GM19438 (cell line): ENCODE measurements at regions not wholly inside any gene's neighbourhood (a gene's known extent, or its start where the extent isn't known, plus 50 kb on each side); places are given as distances from the start of the nearest gene placed in this dataset.

ENCODE experiments used
- ATAC-seq: cut with Tn5 transposase; IDR thresholded peaks from one replicate; pipeline ENCODE4 v1.9.1; 2021; ENCODE audit warnings: low read depth; ENCODE audit not compliant: unreplicated experiment

GRCh38 chr13:106354961-106355360 lies 180.5 kb downstream of the EFNB2 start:
- no peak for ATAC-seq

GRCh38 chr13:106352850-106353249 lies 182.6 kb downstream of the EFNB2 start:
- ATAC-seq = no peak

DNA sequence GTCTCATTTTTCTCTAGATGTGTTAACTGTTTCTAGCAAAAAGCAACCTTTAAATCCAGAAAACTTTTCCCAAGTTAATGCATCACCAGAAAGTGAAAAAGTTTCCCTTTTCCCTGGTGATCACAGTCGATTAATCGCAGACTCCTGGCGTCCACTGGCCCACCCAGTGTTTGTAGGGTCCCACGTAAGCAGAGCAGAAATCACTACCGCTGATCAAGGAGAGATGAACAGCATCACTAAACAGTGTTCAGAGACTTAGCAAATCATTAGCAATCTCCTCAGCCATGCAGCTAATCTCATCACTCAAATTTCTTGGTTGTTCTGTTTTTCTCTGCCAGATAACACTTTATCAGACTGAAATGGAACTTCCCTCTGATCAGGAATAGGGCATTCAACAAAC lies 184.2 kb downstream of the EFNB2 start:
- ATAC-seq = no peak

DNA sequence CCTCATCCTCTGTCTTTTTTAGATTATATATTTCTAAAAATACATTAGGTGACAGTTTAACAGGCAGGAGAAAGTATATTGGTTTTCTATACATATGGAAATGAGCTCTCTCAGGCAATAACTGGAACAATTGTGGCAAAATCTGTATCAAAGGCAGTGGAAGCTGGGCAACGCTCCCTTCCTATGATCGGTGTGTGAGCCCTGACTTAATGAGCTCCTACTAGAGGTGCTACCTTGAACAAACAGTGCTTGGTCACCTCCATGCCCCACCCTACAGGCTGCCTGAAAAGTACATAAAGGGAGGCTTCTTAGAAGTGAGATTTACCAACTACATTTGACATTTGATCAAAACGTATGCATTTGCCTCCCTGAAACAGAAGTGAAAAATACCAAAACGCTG lies 185.3 kb downstream of the EFNB2 start:
- ATAC-seq = no peak

DNA sequence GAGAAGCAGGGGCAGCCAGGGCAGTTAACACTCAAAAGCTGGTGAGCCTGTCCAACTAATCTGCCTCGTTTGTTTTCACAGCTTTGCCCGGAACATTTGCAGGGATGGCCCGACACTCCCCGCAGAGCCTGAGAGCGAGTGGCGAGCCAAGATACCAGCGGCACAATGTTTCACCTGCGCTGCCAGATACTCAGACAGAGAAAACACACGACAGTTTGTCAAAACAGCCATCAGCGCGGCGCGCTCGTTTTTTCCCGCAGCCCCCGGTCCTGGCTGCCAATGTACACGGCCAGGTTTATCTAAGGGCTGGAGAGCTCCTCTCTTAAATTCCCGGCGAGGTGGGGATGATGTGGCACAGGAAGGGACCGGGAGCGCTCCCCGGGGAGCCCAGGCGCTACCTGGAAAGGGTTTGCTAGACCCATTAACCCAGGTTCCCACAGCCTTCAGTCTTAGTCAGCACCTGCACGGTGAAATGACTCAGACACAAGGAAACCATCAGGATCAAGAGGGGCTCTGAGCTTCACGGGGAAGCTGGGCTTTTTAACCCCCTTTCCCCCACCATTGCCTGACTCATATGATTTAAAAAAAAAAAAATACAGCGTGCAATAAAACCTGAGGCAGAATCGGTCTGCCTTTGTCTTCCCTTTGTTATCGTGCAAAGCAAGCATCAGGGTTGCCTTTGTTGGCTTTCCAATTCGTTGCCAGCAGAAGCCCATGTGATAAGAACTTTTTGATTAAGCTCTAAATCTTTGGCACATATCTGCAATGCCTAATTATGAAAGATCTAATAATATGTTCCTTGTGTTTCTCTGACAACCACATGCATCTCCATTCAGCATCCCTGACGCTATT lies 186.2 kb downstream of the EFNB2 start:
- ATAC-seq = no peak

- ATAC-seq = no peak
These were observed 187.2 kb downstream of the EFNB2 start for GRCh38 chr13:106348075-106348840.

DNA sequence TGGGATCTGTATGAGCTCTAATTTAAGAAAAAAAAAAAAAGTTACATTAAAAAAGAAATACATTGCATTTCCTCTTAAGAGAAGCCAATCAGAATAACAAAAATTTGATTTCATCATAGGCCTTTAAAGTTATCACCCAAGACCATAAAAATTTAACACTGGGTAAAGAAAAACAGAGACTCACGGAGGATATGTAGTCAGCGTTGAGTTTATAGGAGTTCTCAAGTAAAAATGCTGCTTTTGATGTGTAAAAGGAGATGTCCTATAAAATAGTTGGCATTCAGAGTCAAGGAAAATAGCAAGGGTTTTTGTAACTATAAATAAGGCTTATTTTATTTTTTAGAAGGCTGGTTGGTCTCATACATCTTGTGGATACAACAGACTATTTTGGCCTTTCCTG lies 191.1 kb downstream of the EFNB2 start:
- no peak for ATAC-seq

DNA sequence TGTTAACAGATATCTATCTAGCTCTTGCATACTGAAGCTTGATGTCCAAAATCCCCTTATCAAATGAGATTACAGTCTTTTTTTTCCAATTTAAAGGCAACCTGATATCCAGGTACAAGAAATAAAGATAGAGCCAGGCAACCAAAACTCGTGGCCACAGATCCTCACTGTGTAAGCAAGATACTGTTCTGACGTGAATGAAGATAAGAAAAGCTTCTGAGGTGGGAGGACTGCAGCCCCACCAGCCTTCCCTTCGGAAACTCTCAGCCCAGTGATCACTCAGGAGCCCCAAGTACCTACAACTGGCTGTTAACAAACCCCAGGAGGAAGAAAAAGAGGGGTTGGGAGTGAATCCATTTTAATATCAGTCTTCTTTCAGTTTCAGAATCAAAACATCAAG lies 191.6 kb downstream of the EFNB2 start:
- ATAC-seq = no peak

GRCh38 chr13:106340249-106340648 lies 195.2 kb downstream of the EFNB2 start:
- ATAC-seq = no peak

- no peak for ATAC-seq
These were observed 198.2 kb downstream of the EFNB2 start for GRCh38 chr13:106337096-106337850.

GRCh38 chr13:106336668-106337067 lies 198.8 kb downstream of the EFNB2 start:
- no peak for ATAC-seq

DNA sequence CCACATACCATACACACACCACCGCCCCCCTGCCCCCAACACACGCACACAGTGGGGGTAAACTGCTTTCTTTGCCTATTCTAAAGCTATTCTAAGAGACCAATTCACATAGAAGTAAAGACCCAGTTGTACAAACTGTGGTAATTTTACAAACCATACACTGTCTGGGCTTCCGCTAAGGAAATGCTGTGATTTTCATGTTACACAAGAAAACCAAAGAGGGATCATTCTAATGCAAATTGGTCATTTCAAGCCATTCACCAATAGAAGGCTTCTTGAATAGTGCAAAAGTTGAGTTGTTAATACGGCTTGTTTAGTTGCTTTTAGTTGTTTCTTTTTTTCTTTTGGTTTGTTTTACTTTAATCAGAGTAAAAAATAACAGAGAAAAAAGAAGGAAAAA lies 202.8 kb downstream of the EFNB2 start:
- ATAC-seq = no peak

GRCh38 chr13:106331116-106331515 lies 204.3 kb downstream of the EFNB2 start:
- ATAC-seq = no peak

DNA sequence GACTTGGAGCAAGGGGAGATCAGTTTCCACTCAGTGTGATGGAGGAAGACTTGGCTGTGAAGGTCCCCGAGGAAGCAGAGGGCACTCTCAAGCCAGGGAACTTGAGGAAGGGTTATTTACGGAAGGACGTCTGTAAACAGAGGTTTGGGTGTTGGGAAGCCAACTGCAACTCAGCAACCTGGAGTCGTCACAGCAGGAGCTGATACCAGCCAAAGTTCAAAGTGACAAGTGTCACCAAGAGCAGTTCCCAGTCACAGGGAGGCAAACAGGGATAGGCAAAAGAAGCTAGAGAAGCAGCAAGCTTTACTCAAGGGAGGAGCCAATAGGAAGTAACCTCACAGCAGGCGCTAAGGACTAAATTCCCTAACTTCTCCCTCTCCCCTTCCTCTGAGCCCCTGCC lies 205.5 kb downstream of the EFNB2 start:
- ATAC-seq = no peak

DNA sequence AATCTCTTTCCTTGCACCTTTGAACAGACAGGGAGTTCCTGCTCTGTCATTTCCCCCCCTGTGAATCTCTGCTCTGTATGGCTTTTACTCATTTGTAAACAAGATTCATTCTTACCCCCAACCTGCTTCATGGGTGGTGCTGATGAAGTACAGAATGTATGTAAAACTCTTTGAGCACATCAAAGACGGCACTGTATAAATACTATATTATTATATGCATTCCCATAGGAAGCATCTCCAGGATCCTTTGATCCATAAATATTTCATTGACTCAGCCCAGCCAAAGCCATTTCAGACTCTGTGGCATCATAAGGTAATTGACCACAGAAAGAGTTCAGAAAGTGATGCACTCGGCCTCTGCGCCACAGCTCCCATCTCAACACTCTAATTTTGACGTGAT lies 208.7 kb downstream of the EFNB2 start:
- no peak for ATAC-seq

- no peak for ATAC-seq
These were observed 211.0 kb downstream of the EFNB2 start for GRCh38 chr13:106324444-106324843.

- ATAC-seq = no peak
These were observed 212.8 kb downstream of the EFNB2 start for GRCh38 chr13:106322628-106323027.

GRCh38 chr13:106318941-106319411 lies 216.5 kb downstream of the EFNB2 start:
- no peak for ATAC-seq

DNA sequence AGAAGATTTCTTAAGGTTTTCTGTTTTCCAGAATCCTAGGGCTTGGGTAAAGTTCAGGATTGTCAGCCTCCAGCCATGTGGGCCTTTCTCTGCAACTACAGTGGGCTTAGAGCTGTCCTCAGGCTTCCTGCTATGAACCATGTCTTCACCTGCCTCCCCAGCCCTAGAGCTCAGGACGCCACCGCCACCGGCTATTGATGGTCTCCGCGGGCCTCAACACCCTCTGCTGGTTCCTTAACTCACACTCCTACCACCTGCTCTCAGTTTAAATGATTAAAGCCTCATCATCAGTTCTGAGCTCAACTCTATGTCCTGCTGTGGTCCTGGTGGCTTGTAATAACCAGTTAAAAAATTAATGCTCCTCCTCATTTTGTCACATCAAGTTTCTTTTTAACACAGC lies 221.0 kb downstream of the EFNB2 start:
- no peak for ATAC-seq

DNA sequence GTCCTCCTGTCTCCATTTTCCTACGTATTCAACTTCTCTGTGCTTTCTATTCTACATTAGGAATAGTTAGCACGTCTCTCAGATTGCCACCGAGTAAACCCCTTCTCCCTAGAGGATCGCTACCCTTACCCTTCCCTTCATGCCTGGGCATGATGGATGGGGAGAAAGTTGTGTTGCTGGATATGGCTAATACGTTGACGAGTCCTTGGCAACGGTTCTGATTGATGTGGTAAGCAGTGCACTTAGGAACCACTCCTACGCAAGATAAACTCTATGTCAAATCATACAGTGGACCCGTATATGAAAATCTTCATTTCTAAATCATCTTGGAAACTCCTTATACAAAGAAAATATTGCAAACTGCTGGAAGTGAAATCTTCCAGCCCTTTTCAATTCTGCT lies 224.5 kb downstream of the EFNB2 start:
- no peak for ATAC-seq

GRCh38 chr13:106310291-106310865 lies 225.1 kb downstream of the EFNB2 start:
- ATAC-seq = no peak
